SIG-M5 treated with dmso at 0.1 percent for 504 hours (cell line): ENCODE measurements at regions not wholly inside any gene's neighbourhood (a gene's known extent, or its start where the extent isn't known, plus 50 kb on each side); places are given as distances from the start of the nearest gene placed in this dataset.

Source experiments
- DNase-seq: peaks from one replicate; lab custom pipeline; 2025; ENCODE audit not compliant: unreplicated experiment; lab: John Stamatoyannopoulos, UW

GRCh38 chr13:64867856-64868255 is 2362.3 kb downstream of the PCDH9 start:
- no peak for DNase-seq

GRCh38 chr13:64866331-64866730 is 2363.8 kb downstream of the PCDH9 start:
- DNase-seq: no peak

- no peak for DNase-seq
Measured at GRCh38 chr13:64855506-64855905, 2374.6 kb downstream of the PCDH9 start.

- no peak for DNase-seq
Measured at GRCh38 chr13:64850017-64850416, 2380.1 kb downstream of the PCDH9 start.

- DNase-seq: no peak
Measured at GRCh38 chr13:64849196-64849595, 2380.9 kb downstream of the PCDH9 start.

GRCh38 chr13:64847767-64848166 is 2382.4 kb downstream of the PCDH9 start:
- DNase-seq: no peak

- no peak for DNase-seq
Measured at GRCh38 chr13:64845110-64845509, 2385.0 kb downstream of the PCDH9 start.

GRCh38 chr13:64819081-64819480 is 2411.1 kb downstream of the PCDH9 start:
- DNase-seq: no peak

- no peak for DNase-seq
Measured at GRCh38 chr13:64817691-64818090, 2412.4 kb downstream of the PCDH9 start.

GRCh38 chr13:64810750-64811149 is 2419.4 kb downstream of the PCDH9 start:
- no peak for DNase-seq

GRCh38 chr13:64808704-64809103 is 2421.4 kb downstream of the PCDH9 start:
- no peak for DNase-seq

- DNase-seq: no peak
Measured at GRCh38 chr13:64801768-64802167, 2428.4 kb downstream of the PCDH9 start.

GRCh38 chr13:64798422-64798821 is 2431.7 kb downstream of the PCDH9 start:
- DNase-seq: no peak

- no peak for DNase-seq
Measured at GRCh38 chr13:64793592-64793991, 2436.5 kb downstream of the PCDH9 start.

- DNase-seq: no peak
Measured at GRCh38 chr13:64793131-64793530, 2437.0 kb downstream of the PCDH9 start.

GRCh38 chr13:64791373-64791772 is 2438.8 kb downstream of the PCDH9 start:
- DNase-seq: no peak

GRCh38 chr13:64782466-64782865 is 2447.7 kb downstream of the PCDH9 start:
- no peak for DNase-seq

- DNase-seq: no peak
Measured at GRCh38 chr13:64778002-64778401, 2452.1 kb downstream of the PCDH9 start.

- DNase-seq: no peak
Measured at GRCh38 chr13:64774915-64775314, 2455.2 kb downstream of the PCDH9 start.

GRCh38 chr13:64770743-64771142 is 2459.4 kb downstream of the PCDH9 start:
- no peak for DNase-seq

- DNase-seq: no peak
Measured at GRCh38 chr13:64767054-64767453, 2463.1 kb downstream of the PCDH9 start.

GRCh38 chr13:64765636-64766035 is 2464.5 kb downstream of the PCDH9 start:
- DNase-seq: no peak

- no peak for DNase-seq
Measured at GRCh38 chr13:64758521-64759244, 2471.5 kb downstream of the PCDH9 start.
